Endodermal cell (in vitro differentiated cells): ENCODE measurements at regions not wholly inside any gene's neighbourhood (a gene's known extent, or its start where the extent isn't known, plus 50 kb on each side); places are given as distances from the start of the nearest gene placed in this dataset.

ENCODE experiments used
- DNase-seq: peaks from one replicate; pipeline ENCODE4 v3.0.0-alpha.2; 2017
- H3K27ac ChIP-seq: 2 replicates; pipeline ENCODE4 v1.5.1; 2013; ENCODE audit warnings: mild to moderate bottlenecking, low read depth, low read length, moderate library complexity
- H3K27me3 ChIP-seq: 2 replicates; pipeline ENCODE4 v1.6.1; 2013; ENCODE audit warnings: mild to moderate bottlenecking, low read length, moderate library complexity; ENCODE audit not compliant: insufficient read depth, control insufficient read depth, poor library complexity, severe bottlenecking
- H3K36me3 ChIP-seq: 2 replicates; pipeline ENCODE4 v1.7.0; 2013; ENCODE audit warnings: mild to moderate bottlenecking, low read length, moderate library complexity; ENCODE audit not compliant: control insufficient read depth, insufficient read depth
- H3K4me1 ChIP-seq: one replicate; pipeline ENCODE4 v1.7.0; 2013; ENCODE audit warnings: low read length; ENCODE audit not compliant: control insufficient read depth, insufficient read depth
- H3K4me3 ChIP-seq: 2 replicates; pipeline ENCODE4 v1.5.1; 2013; ENCODE audit warnings: mild to moderate bottlenecking, low read length, moderate library complexity
- H3K9ac ChIP-seq: 2 replicates; pipeline ENCODE4 v1.6.1; 2013; ENCODE audit warnings: mild to moderate bottlenecking, low read length, moderate library complexity; ENCODE audit not compliant: poor library complexity, severe bottlenecking; ENCODE audit errors: extremely low read depth
- H3K9me3 ChIP-seq: 2 replicates; pipeline ENCODE4 v1.6.1; 2013; ENCODE audit warnings: mild to moderate bottlenecking, low read length, moderate library complexity; ENCODE audit not compliant: control insufficient read depth
- H3K27ac Mint-ChIP-seq: 2 replicates; pipeline ENCODE4 v1.8.0; 2020; ENCODE audit warnings: mixed read lengths
- H3K27me3 Mint-ChIP-seq: 2 replicates; pipeline ENCODE4 v1.8.0; 2021; ENCODE audit warnings: mild to moderate bottlenecking, mixed read lengths; ENCODE audit not compliant: insufficient read depth
- H3K36me3 Mint-ChIP-seq: 2 replicates; pipeline ENCODE4 v1.8.0; 2020; ENCODE audit warnings: low read depth, mixed read lengths
- H3K4me1 Mint-ChIP-seq: 2 replicates; pipeline ENCODE4 v1.8.0; 2020; ENCODE audit warnings: mixed read lengths
- H3K4me3 Mint-ChIP-seq: 2 replicates; pipeline ENCODE4 v1.8.0; 2020; ENCODE audit warnings: mild to moderate bottlenecking, moderate library complexity, mixed read lengths
- H3K9me3 Mint-ChIP-seq: 2 replicates; pipeline ENCODE4 v1.8.0; 2020; ENCODE audit warnings: mild to moderate bottlenecking, mixed read lengths
- WGBS, 2 experiments: methylation state at CpG; one replicate each; pipeline versions ENCODE4 v1.1.5 to v1.1.7; 2013; ENCODE audit warnings: missing lambda C conversion rate in 2 of 2, mixed read lengths in 1 of 2; ENCODE audit not compliant: insufficient coverage in 1 of 2, insufficient read length in 1 of 2; 5-methylcytosine and 5-hydroxymethylcytosine counted together
- TF ChIP-seq, protein P1 (sequence below): fragments of 200-600 bp; sonication (generic); conservative IDR thresholded peaks from 2 replicates; pipeline ENCODE4 v1.5.0; 2021; ENCODE audit warnings: antibody characterized with exemption, mild to moderate bottlenecking

DNA sequence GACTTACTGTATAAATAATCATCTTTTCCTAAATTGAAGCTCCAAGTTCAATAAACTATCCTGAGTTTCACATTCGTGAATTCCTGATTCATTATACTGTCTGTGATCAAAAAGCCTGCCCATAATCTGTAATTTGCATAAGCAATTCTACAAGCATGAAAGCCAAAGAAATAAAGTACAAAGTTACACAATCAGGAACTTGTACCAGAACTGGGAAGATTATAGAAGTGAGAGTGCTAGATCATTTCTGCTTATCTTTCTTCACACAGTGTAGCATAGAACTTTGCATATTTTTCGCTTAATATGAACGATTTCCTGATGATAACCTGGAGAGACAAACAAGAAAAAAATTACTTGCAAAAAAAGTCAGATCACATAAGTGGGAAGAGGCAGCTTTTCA is 308.2 kb downstream of the C12orf50 start:
- H3K9me3 ChIP-seq: peaks cover 15% of the 10 kb centered on the region
- H3K4me1 ChIP-seq: no peaks in the 10 kb centered on the region
- H3K4me3 Mint-ChIP-seq: no peak overlapping the region
- H3K36me3 ChIP-seq: no peaks in the 10 kb centered on the region
- peaks cover 2% of the 10 kb centered on the region for H3K4me1 Mint-ChIP-seq
- no peak overlapping the region for H3K4me3 ChIP-seq
- no peaks in the 10 kb centered on the region for H3K36me3 Mint-ChIP-seq
- H3K27me3 Mint-ChIP-seq: peaks cover 1% of the 10 kb centered on the region
- no peak overlapping the region for H3K9ac ChIP-seq
- 86 to 89% methylated on average over 1 to 3 of the region's 3 CpGs for WGBS, 2 experiments
- no peak overlapping the region for H3K27ac ChIP-seq
- peaks cover 3% of the 10 kb centered on the region for H3K9me3 Mint-ChIP-seq
- H3K27me3 ChIP-seq: no peaks in the 10 kb centered on the region
- DNase-seq: no peak
- TF ChIP-seq, protein P1, sequence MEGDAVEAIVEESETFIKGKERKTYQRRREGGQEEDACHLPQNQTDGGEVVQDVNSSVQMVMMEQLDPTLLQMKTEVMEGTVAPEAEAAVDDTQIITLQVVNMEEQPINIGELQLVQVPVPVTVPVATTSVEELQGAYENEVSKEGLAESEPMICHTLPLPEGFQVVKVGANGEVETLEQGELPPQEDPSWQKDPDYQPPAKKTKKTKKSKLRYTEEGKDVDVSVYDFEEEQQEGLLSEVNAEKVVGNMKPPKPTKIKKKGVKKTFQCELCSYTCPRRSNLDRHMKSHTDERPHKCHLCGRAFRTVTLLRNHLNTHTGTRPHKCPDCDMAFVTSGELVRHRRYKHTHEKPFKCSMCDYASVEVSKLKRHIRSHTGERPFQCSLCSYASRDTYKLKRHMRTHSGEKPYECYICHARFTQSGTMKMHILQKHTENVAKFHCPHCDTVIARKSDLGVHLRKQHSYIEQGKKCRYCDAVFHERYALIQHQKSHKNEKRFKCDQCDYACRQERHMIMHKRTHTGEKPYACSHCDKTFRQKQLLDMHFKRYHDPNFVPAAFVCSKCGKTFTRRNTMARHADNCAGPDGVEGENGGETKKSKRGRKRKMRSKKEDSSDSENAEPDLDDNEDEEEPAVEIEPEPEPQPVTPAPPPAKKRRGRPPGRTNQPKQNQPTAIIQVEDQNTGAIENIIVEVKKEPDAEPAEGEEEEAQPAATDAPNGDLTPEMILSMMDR: no peak
- no peak overlapping the region for H3K27ac Mint-ChIP-seq

DNA sequence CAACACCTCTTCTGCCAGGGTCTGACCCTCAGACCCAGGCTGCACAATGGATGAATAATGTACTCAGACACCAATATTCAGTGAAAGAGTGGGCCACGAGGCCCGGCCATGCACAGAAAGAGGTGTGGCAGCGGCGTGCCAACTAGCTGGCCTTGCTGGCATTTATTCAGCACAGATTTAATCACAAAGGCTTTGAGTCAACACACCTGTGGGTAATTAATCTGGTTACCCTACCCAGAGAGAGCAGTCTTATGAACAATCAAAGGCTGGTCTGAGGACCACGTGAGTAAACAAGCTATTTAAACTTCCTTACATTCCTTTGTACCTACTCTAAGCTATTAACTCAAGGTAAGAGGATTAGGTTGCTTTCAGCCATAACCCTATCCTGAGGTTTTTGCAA is 324.8 kb downstream of the C12orf50 start:
- peaks cover 8% of the 10 kb centered on the region for H3K27me3 Mint-ChIP-seq
- H3K4me1 Mint-ChIP-seq: no peaks in the 10 kb centered on the region
- WGBS, 2 experiments: 89 to 90% methylated on average over 4 to 5 of the region's 5 CpGs
- no peaks in the 10 kb centered on the region for H3K4me1 ChIP-seq
- H3K9me3 ChIP-seq: peaks cover 84% of the 10 kb centered on the region
- H3K27me3 ChIP-seq: no peaks in the 10 kb centered on the region
- H3K9me3 Mint-ChIP-seq: peaks cover 57% of the 10 kb centered on the region
- H3K9ac ChIP-seq: no peak overlapping the region
- H3K27ac Mint-ChIP-seq: no peak overlapping the region
- TF ChIP-seq, protein P1: no peak
- no peaks in the 10 kb centered on the region for H3K36me3 Mint-ChIP-seq
- no peaks in the 10 kb centered on the region for H3K36me3 ChIP-seq
- peak overlapping the region; percentile 73 for H3K4me3 ChIP-seq
- no peak overlapping the region for H3K27ac ChIP-seq
- DNase-seq: no peak
- no peak overlapping the region for H3K4me3 Mint-ChIP-seq

DNA sequence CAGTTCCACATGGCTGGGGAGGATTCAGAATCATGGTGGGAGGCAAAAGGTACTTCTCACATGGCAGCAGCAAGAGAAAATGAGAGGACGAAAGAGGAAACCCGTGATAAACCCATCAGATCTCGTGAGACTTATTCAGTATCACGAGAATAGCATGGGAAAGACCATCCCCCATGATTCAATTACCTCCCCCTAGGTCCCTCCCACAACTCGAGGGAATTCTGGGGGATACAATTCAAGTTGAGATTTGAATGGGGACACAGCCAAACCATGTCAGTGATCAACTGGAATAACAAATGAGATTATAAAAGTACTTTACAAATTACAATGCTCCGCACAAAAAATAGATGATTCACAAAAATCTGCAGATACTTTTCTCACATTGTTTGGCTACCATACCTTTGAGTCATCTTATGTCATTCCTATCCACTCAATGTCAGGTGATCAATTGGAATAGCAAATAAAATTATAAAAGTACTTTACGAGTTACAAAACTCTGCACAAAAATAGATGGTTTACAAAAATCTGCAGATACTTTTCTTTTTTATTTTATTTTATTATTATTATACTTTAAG is 338.9 kb downstream of the C12orf50 start:
- Histone ChIP-seq H3K9ac (no peak overlapping the region), H3K36me3 (no peaks in the 10 kb centered on the region), H3K27ac (no peak overlapping the region), H3K4me1 (no peaks in the 10 kb centered on the region), H3K9me3 (peaks cover 6% of the 10 kb centered on the region), H3K4me3 (no peak overlapping the region), H3K27me3 (peaks cover 7% of the 10 kb centered on the region)
- Mint-ChIP-seq H3K4me1 (peaks cover 4% of the 10 kb centered on the region), H3K9me3 (peaks cover 3% of the 10 kb centered on the region), H3K27me3 (no peaks in the 10 kb centered on the region), H3K4me3 (no peak overlapping the region), H3K36me3 (no peaks in the 10 kb centered on the region), H3K27ac (no peak overlapping the region)
- TF ChIP-seq, protein P1: no peak
- 93% methylated on average over 2 to 6 of the region's 7 CpGs for WGBS, 2 experiments
- no peak for DNase-seq
